ENCODE measurements at regions not wholly inside any gene's neighbourhood (a gene's known extent, or its start where the extent isn't known, plus 50 kb on each side); places are given as distances from the start of the nearest gene placed in this dataset.

DNA sequence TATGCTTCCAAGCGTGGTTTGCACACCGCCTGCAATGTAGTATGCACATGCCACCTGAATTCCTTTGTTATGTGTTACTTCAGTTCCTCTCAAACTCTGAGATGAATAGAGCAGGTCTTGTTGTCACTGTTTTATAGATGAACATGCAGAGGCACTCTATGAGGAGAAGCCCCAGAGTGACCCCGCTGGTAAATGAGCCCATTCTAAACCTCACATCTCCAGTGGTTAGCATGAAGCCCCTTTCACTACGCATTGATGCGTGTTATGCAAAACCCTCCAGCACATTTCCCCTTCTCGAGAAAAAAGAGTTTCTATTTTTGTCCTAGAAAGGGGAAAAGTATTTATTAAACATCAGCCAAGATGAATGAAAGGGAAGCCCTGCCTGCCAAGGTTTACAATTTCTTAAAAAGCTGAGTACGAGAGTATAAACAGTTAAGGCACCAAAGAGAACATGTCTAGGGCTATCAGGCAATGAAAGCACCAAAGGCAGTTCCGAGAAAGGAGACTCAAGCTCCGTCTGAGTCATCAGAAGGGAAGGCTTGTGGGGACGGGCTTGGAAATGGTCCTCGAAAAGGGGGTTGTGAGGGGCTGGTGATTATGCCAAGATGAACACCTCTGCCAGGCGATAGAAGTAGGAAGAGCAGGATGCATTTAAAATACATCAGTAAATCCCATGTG lies 58.7 kb upstream of the PFKP start:
- Histone ChIP-seq H3K9ac (ENCODE audit: low read length) (no peak overlapping the region), H3F3A (ENCODE audit: insufficient read depth) (no peaks in the 10 kb centered on the region), H3K79me2 (ENCODE audit: insufficient read depth, low read length) (no peaks in the 10 kb centered on the region), H3K27me3 (ENCODE audit: low read length) (no peaks in the 10 kb centered on the region), H4K20me1 (ENCODE audit: low read depth, low read length) (no peaks in the 10 kb centered on the region), H3K4me3 (ENCODE audit: insufficient read depth, low read length, poor library complexity, severe bottlenecking) (no peak overlapping the region), H3K4me2 (ENCODE audit: low read depth, low read length, poor library complexity, severe bottlenecking) (no peak overlapping the region), H3K27ac (ENCODE audit: low read depth, low read length) (no peak overlapping the region), H2AFZ (ENCODE audit: low read depth, low read length, severe bottlenecking) (no peak overlapping the region), H3K9me3 (ENCODE audit: insufficient read depth, low read length) (no peaks in the 10 kb centered on the region), H3K9me2 (replicated peaks; ENCODE audit: insufficient read depth, low read length) (no peaks in the 10 kb centered on the region), H3K36me3 (ENCODE audit: low read length) (no peaks in the 10 kb centered on the region)
- TF ChIP-seq EZH2phosphoT487 (conservative IDR thresholded peaks at IDR 0.05; ENCODE audit: low read length): no peak
- TF ChIP-seq, protein P1, sequence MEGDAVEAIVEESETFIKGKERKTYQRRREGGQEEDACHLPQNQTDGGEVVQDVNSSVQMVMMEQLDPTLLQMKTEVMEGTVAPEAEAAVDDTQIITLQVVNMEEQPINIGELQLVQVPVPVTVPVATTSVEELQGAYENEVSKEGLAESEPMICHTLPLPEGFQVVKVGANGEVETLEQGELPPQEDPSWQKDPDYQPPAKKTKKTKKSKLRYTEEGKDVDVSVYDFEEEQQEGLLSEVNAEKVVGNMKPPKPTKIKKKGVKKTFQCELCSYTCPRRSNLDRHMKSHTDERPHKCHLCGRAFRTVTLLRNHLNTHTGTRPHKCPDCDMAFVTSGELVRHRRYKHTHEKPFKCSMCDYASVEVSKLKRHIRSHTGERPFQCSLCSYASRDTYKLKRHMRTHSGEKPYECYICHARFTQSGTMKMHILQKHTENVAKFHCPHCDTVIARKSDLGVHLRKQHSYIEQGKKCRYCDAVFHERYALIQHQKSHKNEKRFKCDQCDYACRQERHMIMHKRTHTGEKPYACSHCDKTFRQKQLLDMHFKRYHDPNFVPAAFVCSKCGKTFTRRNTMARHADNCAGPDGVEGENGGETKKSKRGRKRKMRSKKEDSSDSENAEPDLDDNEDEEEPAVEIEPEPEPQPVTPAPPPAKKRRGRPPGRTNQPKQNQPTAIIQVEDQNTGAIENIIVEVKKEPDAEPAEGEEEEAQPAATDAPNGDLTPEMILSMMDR (IDR thresholded peaks at IDR 0.05; ENCODE audit: insufficient read depth, low read length, poor library complexity, severe bottlenecking): no peak

DNA sequence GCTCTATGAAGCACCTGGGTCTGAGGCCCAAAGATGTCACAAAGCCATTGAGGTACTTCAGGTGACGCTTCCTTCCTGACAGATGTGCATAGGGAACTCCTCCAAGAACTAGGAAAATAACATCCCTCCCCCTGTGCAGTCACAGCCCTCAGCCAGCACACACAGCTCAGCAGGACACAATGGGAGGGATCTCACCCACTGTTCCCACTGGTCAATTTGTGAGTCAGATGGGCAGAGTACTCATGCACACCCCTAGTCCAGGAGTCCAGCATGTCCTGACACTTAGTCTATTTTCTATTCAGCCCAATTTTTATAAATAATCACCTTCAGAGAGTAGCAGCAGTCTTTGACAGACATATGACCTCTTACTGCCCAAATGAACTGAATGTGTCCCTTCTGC lies 60.7 kb upstream of the PFKP start:
- no peaks in the 10 kb centered on the region for H3K9me3 ChIP-seq (ENCODE audit: insufficient read depth, low read length)
- H4K20me1 ChIP-seq (ENCODE audit: low read depth, low read length): no peaks in the 10 kb centered on the region
- no peak overlapping the region for H2AFZ ChIP-seq (ENCODE audit: low read depth, low read length, severe bottlenecking)
- no peak overlapping the region for H3K4me3 ChIP-seq (ENCODE audit: insufficient read depth, low read length, poor library complexity, severe bottlenecking)
- H3K79me2 ChIP-seq (ENCODE audit: insufficient read depth, low read length): no peaks in the 10 kb centered on the region
- H3K27me3 ChIP-seq (ENCODE audit: low read length): no peaks in the 10 kb centered on the region
- H3K9ac ChIP-seq (ENCODE audit: low read length): no peak overlapping the region
- no peaks in the 10 kb centered on the region for H3K9me2 ChIP-seq (replicated peaks; ENCODE audit: insufficient read depth, low read length)
- no peak for TF ChIP-seq EZH2phosphoT487 (conservative IDR thresholded peaks at IDR 0.05; ENCODE audit: low read length)
- TF ChIP-seq, protein P1 (IDR thresholded peaks at IDR 0.05; ENCODE audit: insufficient read depth, low read length, poor library complexity, severe bottlenecking): no peak
- no peak overlapping the region for H3K4me2 ChIP-seq (ENCODE audit: low read depth, low read length, poor library complexity, severe bottlenecking)
- no peaks in the 10 kb centered on the region for H3F3A ChIP-seq (ENCODE audit: insufficient read depth)
- H3K27ac ChIP-seq (ENCODE audit: low read depth, low read length): no peak overlapping the region
- no peaks in the 10 kb centered on the region for H3K36me3 ChIP-seq (ENCODE audit: low read length)

DNA sequence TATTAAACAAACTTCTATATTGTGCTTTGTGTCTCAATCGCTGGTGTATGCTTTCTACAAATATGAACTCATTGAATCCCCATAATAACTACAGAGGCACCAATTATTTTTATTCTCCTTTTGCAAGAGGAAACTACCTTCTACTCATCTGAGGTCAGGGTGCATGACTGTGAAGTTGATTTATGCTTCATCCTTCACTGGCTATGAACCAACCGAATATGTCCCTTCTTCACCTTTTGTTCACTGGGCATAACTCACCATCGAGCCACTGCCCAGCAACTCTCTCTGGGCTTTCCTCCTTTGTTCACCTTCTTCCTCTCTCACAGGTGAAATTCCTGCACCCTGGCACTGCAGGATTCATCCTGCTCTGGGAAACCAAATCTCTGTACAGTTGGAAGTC lies 61.3 kb upstream of the PFKP start:
- Histone ChIP-seq H3K4me2 (ENCODE audit: low read depth, low read length, poor library complexity, severe bottlenecking) (no peak overlapping the region), H3K4me3 (ENCODE audit: insufficient read depth, low read length, poor library complexity, severe bottlenecking) (no peak overlapping the region)

More for the DNA sequence above, 61.3 kb upstream of the PFKP start:
- no peaks in the 10 kb centered on the region for H4K20me1 ChIP-seq (ENCODE audit: low read depth, low read length)
- no peaks in the 10 kb centered on the region for H3K27me3 ChIP-seq (ENCODE audit: low read length)
- no peak overlapping the region for H3K27ac ChIP-seq (ENCODE audit: low read depth, low read length)
- H3K36me3 ChIP-seq (ENCODE audit: low read length): no peaks in the 10 kb centered on the region
- no peaks in the 10 kb centered on the region for H3F3A ChIP-seq (ENCODE audit: insufficient read depth)
- H3K9me2 ChIP-seq (replicated peaks; ENCODE audit: insufficient read depth, low read length): no peaks in the 10 kb centered on the region
- H2AFZ ChIP-seq (ENCODE audit: low read depth, low read length, severe bottlenecking): no peak overlapping the region
- H3K9ac ChIP-seq (ENCODE audit: low read length): no peak overlapping the region
- TF ChIP-seq, protein P1 (IDR thresholded peaks at IDR 0.05; ENCODE audit: insufficient read depth, low read length, poor library complexity, severe bottlenecking): no peak
- TF ChIP-seq EZH2phosphoT487 (conservative IDR thresholded peaks at IDR 0.05; ENCODE audit: low read length): no peak
- H3K79me2 ChIP-seq (ENCODE audit: insufficient read depth, low read length): no peaks in the 10 kb centered on the region
- no peaks in the 10 kb centered on the region for H3K9me3 ChIP-seq (ENCODE audit: insufficient read depth, low read length)

Measured in SU-DHL-6 (cell line).